Panc1 (cell line): ENCODE measurements at regions not wholly inside any gene's neighbourhood (a gene's known extent, or its start where the extent isn't known, plus 50 kb on each side); places are given as distances from the start of the nearest gene placed in this dataset.

ENCODE experiments used
- CTCF ChIP-seq: fragments of 450-650 bp; IDR thresholded peaks from 2 replicates; pipeline ENCODE4 v1.5.1; 2017; ENCODE audit warnings: mild to moderate bottlenecking
- POLR2AphosphoS5 ChIP-seq: IDR thresholded peaks from 2 replicates; pipeline ENCODE4 v1.6.1; 2012; ENCODE audit warnings: mild to moderate bottlenecking, low read depth, low read length, moderate library complexity
- REST ChIP-seq, 2 experiments: IDR thresholded peaks; 2 replicates each; pipeline ENCODE4 v1.6.1; 2011 to 2012; ENCODE audit warnings: low read depth in 2 of 2, control low read depth in 1 of 2, low read length in 1 of 2, mild to moderate bottlenecking in 1 of 2, moderate library complexity in 1 of 2; ENCODE audit not compliant: insufficient read depth in 1 of 2

- no peak for TF ChIP-seq REST (IDR thresholded peaks at IDR 0.05; ENCODE audit: insufficient read depth in 1 of 2, low read depth in 2 of 2, low read length in 1 of 2)
- TF ChIP-seq CTCF: no peak
- TF ChIP-seq POLR2AphosphoS5: no peak
Measured at GRCh38 chr16:27645396-27645795, 95.5 kb downstream of the KATNIP start.
